MM.1S (cell line): ENCODE measurements at regions not wholly inside any gene's neighbourhood (a gene's known extent, or its start where the extent isn't known, plus 50 kb on each side); places are given as distances from the start of the nearest gene placed in this dataset.

Experiments
- CTCF ChIP-seq: fragments of 300-600 bp; sonication (generic); IDR thresholded peaks from 2 replicates; pipeline ENCODE4 v1.5.1; 2016; ENCODE audit warnings: antibody characterized with exemption, low read length, mixed read lengths
- EZH2 ChIP-seq: fragments of 300-600 bp; sonication (generic); optimal IDR thresholded peaks from 2 replicates; pipeline ENCODE3; 2017; ENCODE audit warnings: low read depth, mild to moderate bottlenecking, antibody characterized with exemption, low read length, mixed read lengths
- EZH2phosphoT487 ChIP-seq: fragments of 300-600 bp; sonication (generic); IDR thresholded peaks from 2 replicates; pipeline ENCODE4 v1.6.1; 2018; ENCODE audit warnings: antibody characterized with exemption, low read length

- TF ChIP-seq CTCF (no peak), EZH2 (no peak), EZH2phosphoT487 (no peak)
These were observed 415.0 kb downstream of the KCTD16 start for GRCh38 chr5:144585681-144586080.
